Spleen (tissue), 11 donors: ENCODE measurements at regions not wholly inside any gene's neighbourhood (a gene's known extent, or its start where the extent isn't known, plus 50 kb on each side); places are given as distances from the start of the nearest gene placed in this dataset.

Experiments used
- DNase-seq: peaks from one replicate; pipeline ENCODE4 v3.0.0-alpha.2; 2020
- H3K27ac ChIP-seq, 8 donors: fragments of 200-600 bp; sonication (generic) in 7 of 8; 1 replicate in 4 of 8; 2 replicates in 4 of 8; pipeline versions ENCODE4 v1.5.0 to v1.8.0; 2016 to 2021; ENCODE audit warnings: inconsistent platforms in 4 of 8, mild to moderate bottlenecking in 4 of 8, moderate library complexity in 1 of 8
- H3K27me3 ChIP-seq, 7 donors: fragments of 200-600 bp; sonication (generic) in 6 of 7; replicated peaks in 1 of 7; 1 replicate in 4 of 7; 2 replicates in 3 of 7; pipeline versions ENCODE4 v1.5.0 to v1.8.0; 2016 to 2021; ENCODE audit warnings: inconsistent platforms in 3 of 7, mild to moderate bottlenecking in 1 of 7
- H3K36me3 ChIP-seq, 6 donors: fragments of 200-600 bp; sonication (generic) in 5 of 6; 1 replicate in 4 of 6; 2 replicates in 2 of 6; pipeline versions ENCODE4 v1.5.0 to v1.8.0; 2016 to 2021; ENCODE audit warnings: inconsistent platforms in 2 of 6
- H3K4me1 ChIP-seq, 6 donors: fragments of 200-600 bp; sonication (generic) in 5 of 6; 1 replicate in 3 of 6; 2 replicates in 3 of 6; pipeline versions ENCODE4 v1.5.0 to v1.8.0; 2016 to 2021; ENCODE audit warnings: inconsistent platforms in 3 of 6
- H3K4me3 ChIP-seq, 8 donors: fragments of 200-600 bp; sonication (generic) in 7 of 8; 1 replicate in 4 of 8; 2 replicates in 4 of 8; pipeline versions ENCODE4 v1.5.0 to v1.8.0; 2016 to 2021; ENCODE audit warnings: inconsistent platforms in 4 of 8, mild to moderate bottlenecking in 4 of 8, moderate library complexity in 2 of 8
- H3K9me3 ChIP-seq, 8 donors: fragments of 200-600 bp; sonication (generic) in 7 of 8; 1 replicate in 4 of 8; 2 replicates in 4 of 8; pipeline versions ENCODE4 v1.5.0 to v1.8.0; 2016 to 2021; ENCODE audit warnings: inconsistent platforms in 4 of 8
- POLR2A ChIP-seq, 3 donors: fragments of 450-650 bp; IDR thresholded peaks; one replicate each; pipeline ENCODE4 v1.5.1; 2017; ENCODE audit warnings: antibody characterized with exemption in 3 of 3, mild to moderate bottlenecking in 1 of 3
- POLR2AphosphoS5 ChIP-seq, 3 donors: sonication (generic); formaldehyde crosslinking; IDR thresholded peaks; one replicate each; pipeline ENCODE4 v1.5.1; 2017; ENCODE audit warnings: antibody characterized with exemption in 3 of 3
- WGBS, 5 donors: extraction: QIAGEN DNeasy Blood & Tissue Kit in 3 of 5; methylation state at CpG; one replicate each; pipeline versions ENCODE4 v1.1.5 to v1.1.7; 2013 to 2018; 5-methylcytosine and 5-hydroxymethylcytosine counted together
- intact Hi-C: fragments of 100-400 bp; cut with DNase I; formaldehyde crosslinking; loops from one replicate; pipeline ENCODE4 v1.15.0; 2023; ENCODE audit warnings: low total_unique reads
- TF ChIP-seq, protein P1 (sequence below), 11 experiments: fragments of 200-600 bp in 7 of 11; fragments of 450-650 bp in 4 of 11; sonication (generic) in 4 of 11; IDR thresholded peaks in 8 of 11; conservative IDR thresholded peaks in 3 of 11; 1 replicate in 7 of 11; 2 replicates in 4 of 11; pipeline versions ENCODE4 v1.4.0 to v1.8.0; 2016 to 2021; ENCODE audit warnings: antibody characterized with exemption in 11 of 11, inconsistent platforms in 4 of 11, mild to moderate bottlenecking in 1 of 11
- donor health status: healthy with polysubstance abuse.
- donor health status: DM: no; HTN: no; CAD: no; lungs with moderate emphysema.
- donor health status: DM: no; HTN: no; CAD: no.
- donor health status: Bipolar disorder and iron deficiency.
- donor health status: healthy.
- donor health status: DM: no; HTN: no; CAD: no.
- donor health status: DM: yes; HTN: yes; CAD: no.

DNA sequence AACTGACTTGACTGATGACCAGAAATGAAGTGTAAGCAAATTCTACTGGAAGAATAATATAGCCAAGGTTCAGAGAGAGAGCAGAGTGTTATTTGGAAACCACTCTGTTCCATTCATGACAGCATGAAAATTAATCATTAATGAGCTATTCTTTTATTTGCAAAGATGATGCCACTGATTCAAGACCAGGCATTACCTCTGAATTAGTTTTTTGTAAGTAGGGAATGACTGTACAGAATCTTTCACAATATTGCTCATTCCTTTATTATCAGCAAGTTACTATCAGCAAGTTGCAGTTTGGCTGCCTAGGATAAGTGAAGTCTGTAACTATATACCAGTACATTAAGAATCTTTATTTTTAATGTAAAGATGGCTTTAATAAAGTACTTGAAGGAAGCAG, 75.1 kb upstream of the RGMB start:
- Histone ChIP-seq H3K36me3 (no peaks in the 10 kb centered on the region), H3K4me1 (no peaks in the 10 kb centered on the region), H3K4me3 (no peak overlapping the region), H3K9me3 (peaks cover 0 to 35% (median 19%) of the 10 kb centered on the region in 8 donors), H3K27ac (no peak overlapping the region), H3K27me3 (no peaks in the 10 kb centered on the region)
- intact Hi-C loops = no loop called here
- TF ChIP-seq POLR2AphosphoS5 (IDR thresholded peaks at IDR 0.05) (no peak), POLR2A (IDR thresholded peaks at IDR 0.05) (no peak)
- TF ChIP-seq, protein P1, sequence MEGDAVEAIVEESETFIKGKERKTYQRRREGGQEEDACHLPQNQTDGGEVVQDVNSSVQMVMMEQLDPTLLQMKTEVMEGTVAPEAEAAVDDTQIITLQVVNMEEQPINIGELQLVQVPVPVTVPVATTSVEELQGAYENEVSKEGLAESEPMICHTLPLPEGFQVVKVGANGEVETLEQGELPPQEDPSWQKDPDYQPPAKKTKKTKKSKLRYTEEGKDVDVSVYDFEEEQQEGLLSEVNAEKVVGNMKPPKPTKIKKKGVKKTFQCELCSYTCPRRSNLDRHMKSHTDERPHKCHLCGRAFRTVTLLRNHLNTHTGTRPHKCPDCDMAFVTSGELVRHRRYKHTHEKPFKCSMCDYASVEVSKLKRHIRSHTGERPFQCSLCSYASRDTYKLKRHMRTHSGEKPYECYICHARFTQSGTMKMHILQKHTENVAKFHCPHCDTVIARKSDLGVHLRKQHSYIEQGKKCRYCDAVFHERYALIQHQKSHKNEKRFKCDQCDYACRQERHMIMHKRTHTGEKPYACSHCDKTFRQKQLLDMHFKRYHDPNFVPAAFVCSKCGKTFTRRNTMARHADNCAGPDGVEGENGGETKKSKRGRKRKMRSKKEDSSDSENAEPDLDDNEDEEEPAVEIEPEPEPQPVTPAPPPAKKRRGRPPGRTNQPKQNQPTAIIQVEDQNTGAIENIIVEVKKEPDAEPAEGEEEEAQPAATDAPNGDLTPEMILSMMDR (IDR thresholded peaks at IDR 0.05 in 8 of 11, conservative IDR thresholded peaks at IDR 0.05 in 3 of 11) = no peak
- DNase-seq = no peak

DNA sequence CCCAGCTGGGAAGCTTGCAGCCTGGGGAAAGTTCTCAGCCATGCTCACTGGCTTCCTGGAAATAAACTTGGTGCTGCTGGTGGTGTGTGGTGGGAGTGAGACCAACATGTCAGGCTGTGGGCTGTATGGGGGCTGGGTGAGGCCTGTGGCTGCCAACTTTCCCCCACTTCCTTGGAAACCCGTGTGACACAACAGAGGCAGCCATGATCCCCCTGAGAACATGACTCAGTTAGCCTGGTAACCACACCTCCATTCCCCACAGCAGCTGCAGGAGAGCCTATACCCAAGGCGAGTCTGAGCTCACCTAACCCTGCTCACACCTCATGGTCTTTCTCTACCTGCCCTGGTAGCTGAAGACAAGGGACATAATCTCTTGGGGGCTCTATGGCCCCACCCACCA, 72.7 kb upstream of the RGMB start:
- Histone ChIP-seq H3K4me1 (no peaks in the 10 kb centered on the region), H3K27me3 (no peaks in the 10 kb centered on the region), H3K9me3 (peaks cover 0 to 32% (median 22%) of the 10 kb centered on the region in 8 donors), H3K4me3 (no peak overlapping the region), H3K27ac (no peak overlapping the region), H3K36me3 (no peaks in the 10 kb centered on the region)
- no peak for DNase-seq
- no peak for TF ChIP-seq POLR2AphosphoS5 (IDR thresholded peaks at IDR 0.05)
- TF ChIP-seq POLR2A (IDR thresholded peaks at IDR 0.05) = no peak
- TF ChIP-seq, protein P1 (IDR thresholded peaks at IDR 0.05 in 8 of 11, conservative IDR thresholded peaks at IDR 0.05 in 3 of 11) = no peak
- WGBS, 5 donors = 78 to 84% (median 81%) methylated on average over 2 of the region's 2 CpGs
- intact Hi-C loops = no loop called here

DNA sequence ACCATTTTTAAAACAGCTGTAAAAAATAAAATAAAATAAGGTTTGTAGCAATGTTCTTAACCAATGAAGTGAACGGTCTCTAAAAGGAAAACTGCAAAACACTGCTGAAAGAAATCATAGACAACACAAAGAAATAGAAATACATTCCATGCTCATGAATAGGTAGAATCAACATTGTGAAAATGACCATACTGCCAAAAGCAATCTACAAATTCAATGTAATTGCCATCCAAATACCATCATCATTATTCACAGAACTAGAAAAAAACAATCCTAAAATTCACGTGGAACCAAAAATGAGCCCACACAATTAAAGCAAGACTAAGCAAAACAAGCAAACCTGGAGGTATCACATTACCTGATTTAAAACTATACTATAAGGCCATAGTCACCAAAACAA, 67.6 kb upstream of the RGMB start:
- TF ChIP-seq, protein P1 (IDR thresholded peaks at IDR 0.05 in 8 of 11, conservative IDR thresholded peaks at IDR 0.05 in 3 of 11) = no peak
- TF ChIP-seq POLR2A (IDR thresholded peaks at IDR 0.05) = no peak
- no peak for TF ChIP-seq POLR2AphosphoS5 (IDR thresholded peaks at IDR 0.05)
- Histone ChIP-seq H3K36me3 (no peaks in the 10 kb centered on the region), H3K4me1 (no peaks in the 10 kb centered on the region), H3K27ac (no peak overlapping the region), H3K9me3 (peaks cover 0 to 42% (median 27%) of the 10 kb centered on the region in 8 donors), H3K4me3 (no peak overlapping the region), H3K27me3 (no peaks in the 10 kb centered on the region)
- no peak for DNase-seq
- intact Hi-C loops = no loop called here
- 86 to 96% (median 89%) methylated on average over 2 of the region's 2 CpGs for WGBS, 5 donors

DNA sequence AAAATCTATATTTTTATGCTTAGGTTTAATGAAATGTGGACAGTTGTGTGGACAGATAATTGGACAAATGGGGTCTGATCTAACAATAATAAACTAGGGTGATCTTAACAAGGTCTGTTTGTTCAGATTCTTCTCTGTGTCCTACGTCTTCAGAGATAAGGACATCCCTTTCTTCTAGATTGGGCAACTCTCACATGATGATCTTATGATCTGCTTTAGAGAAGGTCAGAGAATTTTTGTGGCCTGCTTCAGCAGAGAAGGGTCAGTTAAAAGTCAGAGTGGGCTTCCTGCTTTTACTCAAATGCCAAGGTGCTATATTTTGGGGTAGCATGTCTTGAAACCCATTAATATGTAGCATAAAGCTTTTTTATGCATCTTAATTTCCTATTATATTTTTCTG, 63.8 kb upstream of the RGMB start:
- intact Hi-C loops = no loop called here
- Histone ChIP-seq H3K27me3 (no peaks in the 10 kb centered on the region), H3K36me3 (no peaks in the 10 kb centered on the region), H3K27ac (no peak overlapping the region), H3K4me3 (no peak overlapping the region), H3K9me3 (peaks cover 0 to 21% (median 3%) of the 10 kb centered on the region in 8 donors), H3K4me1 (no peaks in the 10 kb centered on the region)
- DNase-seq = no peak
- TF ChIP-seq, protein P1 (IDR thresholded peaks at IDR 0.05 in 8 of 11, conservative IDR thresholded peaks at IDR 0.05 in 3 of 11) = no peak
- TF ChIP-seq POLR2A (IDR thresholded peaks at IDR 0.05) = no peak
- TF ChIP-seq POLR2AphosphoS5 (IDR thresholded peaks at IDR 0.05) = no peak
- 62 to 79% (median 72%) methylated on average over 1 of the region's 1 CpG for WGBS, 5 donors
